H9 (cell line): ENCODE measurements at regions not wholly inside any gene's neighbourhood (a gene's known extent, or its start where the extent isn't known, plus 50 kb on each side); places are given as distances from the start of the nearest gene placed in this dataset.
A peak's percentile ranks its signal among the peaks of the same experiment; 100 is the strongest.

ENCODE experiments used
- DNase-seq: peaks from one replicate; pipeline ENCODE4 v3.0.0-alpha.2; 2017
- H2AFZ ChIP-seq: one replicate; pipeline ENCODE4 v1.6.1; 2013; ENCODE audit warnings: mild to moderate bottlenecking, low read length, control low read depth, moderate library complexity
- H2AK5ac ChIP-seq: 2 replicates; pipeline ENCODE4 v1.6.1; 2013; ENCODE audit warnings: low read length, control low read depth, mixed read lengths; ENCODE audit not compliant: insufficient read length
- H2BK120ac ChIP-seq: one replicate; pipeline ENCODE4 v1.6.1; 2013; ENCODE audit warnings: low read depth, mild to moderate bottlenecking, low read length, control low read depth, inconsistent platforms; ENCODE audit not compliant: poor library complexity, severe bottlenecking
- H2BK12ac ChIP-seq: 2 replicates; pipeline ENCODE4 v1.6.1; 2013; ENCODE audit warnings: low read length, control low read depth, mixed read lengths, low read depth; ENCODE audit not compliant: insufficient read length
- H2BK15ac ChIP-seq: 2 replicates; pipeline ENCODE4 v1.6.1; 2013; ENCODE audit warnings: low read depth, low read length, control low read depth
- H2BK20ac ChIP-seq: one replicate; pipeline ENCODE4 v1.6.1; 2013; ENCODE audit warnings: low read depth, mild to moderate bottlenecking, low read length, control low read depth, inconsistent platforms; ENCODE audit not compliant: poor library complexity, severe bottlenecking
- H2BK5ac ChIP-seq: 2 replicates; pipeline ENCODE4 v1.6.1; 2013; ENCODE audit warnings: low read length, control low read depth, mixed read lengths; ENCODE audit not compliant: insufficient read length
- H3K14ac ChIP-seq: 2 replicates; pipeline ENCODE4 v1.6.1; 2013; ENCODE audit warnings: low read length, control low read depth; ENCODE audit not compliant: insufficient read depth
- H3K18ac ChIP-seq: 2 replicates; pipeline ENCODE4 v1.6.1; 2013; ENCODE audit warnings: low read depth, mild to moderate bottlenecking, mixed read lengths, low read length, control low read depth; ENCODE audit not compliant: insufficient read length
- H3K23ac ChIP-seq: 2 replicates; pipeline ENCODE4 v1.6.1; 2013; ENCODE audit warnings: low read length, control low read depth, mixed read lengths, low read depth; ENCODE audit not compliant: insufficient read length
- H3K23me2 ChIP-seq: 2 replicates; pipeline ENCODE4 v1.6.1; 2013; ENCODE audit warnings: low read depth, mild to moderate bottlenecking, mixed read lengths, low read length, control low read depth; ENCODE audit not compliant: insufficient read length, poor library complexity, severe bottlenecking
- H3K27ac ChIP-seq: 2 replicates; pipeline ENCODE4 v1.5.1; 2013; ENCODE audit warnings: low read length, control low read depth, mixed read lengths, low read depth; ENCODE audit not compliant: insufficient read length
- H3K27me3 ChIP-seq: 2 replicates; pipeline ENCODE4 v1.6.1; 2013; ENCODE audit warnings: low read length, control low read depth, inconsistent platforms; ENCODE audit not compliant: insufficient read depth
- H3K4ac ChIP-seq: 2 replicates; pipeline ENCODE4 v1.6.1; 2013; ENCODE audit warnings: low read depth, mild to moderate bottlenecking, control low read depth, inconsistent platforms, low read length, moderate library complexity
- H3K4me1 ChIP-seq: 2 replicates; pipeline ENCODE4 v1.6.1; 2013; ENCODE audit warnings: low read length, control low read depth, inconsistent platforms; ENCODE audit not compliant: insufficient read depth
- H3K4me2 ChIP-seq: 2 replicates; pipeline ENCODE4 v1.6.1; 2013; ENCODE audit warnings: low read length, control low read depth, mixed read lengths; ENCODE audit not compliant: insufficient read length, insufficient read depth
- H3K56ac ChIP-seq: 2 replicates; pipeline ENCODE4 v1.6.1; 2013; ENCODE audit warnings: low read depth, mild to moderate bottlenecking, mixed read lengths, low read length, control low read depth; ENCODE audit not compliant: insufficient read length
- H3K79me1 ChIP-seq: 2 replicates; pipeline ENCODE4 v1.6.1; 2013; ENCODE audit warnings: low read depth, mild to moderate bottlenecking, moderate library complexity, low read length, control low read depth, inconsistent platforms; ENCODE audit not compliant: insufficient read depth, poor library complexity, severe bottlenecking
- H3K79me2 ChIP-seq: 2 replicates; pipeline ENCODE4 v1.6.1; 2013; ENCODE audit warnings: low read length, control low read depth, inconsistent platforms; ENCODE audit not compliant: insufficient read depth
- H3K9ac ChIP-seq: 2 replicates; pipeline ENCODE4 v1.6.1; 2013; ENCODE audit warnings: low read length, control low read depth, mixed read lengths; ENCODE audit not compliant: insufficient read length; ENCODE audit errors: extremely low read depth
- H3K9me3 ChIP-seq: one replicate; pipeline ENCODE4 v1.6.1; 2013; ENCODE audit warnings: low read depth, low read length, inconsistent platforms; ENCODE audit not compliant: control insufficient read depth
- H3T11ph ChIP-seq: one replicate; pipeline ENCODE4 v1.6.1; 2013; ENCODE audit warnings: mild to moderate bottlenecking, low read length, control low read depth, inconsistent platforms
- H4K20me1 ChIP-seq: one replicate; pipeline ENCODE4 v1.6.1; 2013; ENCODE audit not compliant: control insufficient read depth, insufficient read length, insufficient read depth
- H4K5ac ChIP-seq: 2 replicates; pipeline ENCODE4 v1.6.1; 2013; ENCODE audit warnings: low read depth, mild to moderate bottlenecking, mixed read lengths, low read length, control low read depth; ENCODE audit not compliant: insufficient read length
- H4K8ac ChIP-seq: replicated peaks from 2 replicates; pipeline ENCODE4 v1.6.1; 2013; ENCODE audit warnings: low read length, control low read depth, mixed read lengths, low read depth; ENCODE audit not compliant: insufficient read length
- H4K91ac ChIP-seq: 2 replicates; pipeline ENCODE4 v1.6.1; 2013; ENCODE audit warnings: low read depth, mild to moderate bottlenecking, moderate library complexity, mixed read lengths, low read length, control low read depth; ENCODE audit not compliant: insufficient read length
- H3K27ac Mint-ChIP-seq, 3 experiments: 2 replicates in 2 of 3; 3 replicates in 1 of 3; pipeline ENCODE4 v1.8.0; 2020 to 2021; ENCODE audit warnings: mixed read lengths in 3 of 3, mild to moderate bottlenecking in 1 of 3, moderate library complexity in 1 of 3
- H3K27me3 Mint-ChIP-seq: 2 replicates; pipeline ENCODE4 v1.8.0; 2021; ENCODE audit warnings: low read depth, mild to moderate bottlenecking, moderate library complexity, mixed read lengths
- H3K36me3 Mint-ChIP-seq, 3 experiments: 2 replicates in 2 of 3; 3 replicates in 1 of 3; pipeline ENCODE4 v1.8.0; 2020 to 2021; ENCODE audit warnings: low read depth in 3 of 3, mixed read lengths in 3 of 3; ENCODE audit not compliant: insufficient read depth in 1 of 3
- H3K4me1 Mint-ChIP-seq, 2 experiments: 2 replicates each; pipeline ENCODE4 v1.8.0; 2020; ENCODE audit warnings: mixed read lengths in 2 of 2
- H3K4me3 Mint-ChIP-seq, 2 experiments: 2 replicates in 1 of 2; 3 replicates in 1 of 2; pipeline ENCODE4 v1.8.0; 2020 to 2021; ENCODE audit warnings: mild to moderate bottlenecking in 2 of 2, mixed read lengths in 2 of 2, moderate library complexity in 1 of 2
- H3K9me3 Mint-ChIP-seq, 2 experiments: 2 replicates in 1 of 2; 3 replicates in 1 of 2; pipeline ENCODE4 v1.8.0; 2020; ENCODE audit warnings: mild to moderate bottlenecking in 2 of 2, mixed read lengths in 2 of 2, moderate library complexity in 1 of 2
- CTCF ChIP-seq: fragments of 200-600 bp; sonication (generic); conservative IDR thresholded peaks from 3 replicates; pipeline ENCODE4 v1.8.0; 2021; ENCODE audit warnings: antibody characterized with exemption, mild to moderate bottlenecking
- WGBS: extraction: QIAGEN DNeasy Blood & Tissue Kit; methylation state at CpG from one replicate; pipeline ENCODE4 v1.1.7; 2013; ENCODE audit warnings: missing lambda C conversion rate, low lambda C conversion rate, mixed read lengths; ENCODE audit not compliant: insufficient read length; ENCODE audit errors: extremely low coverage; 5-methylcytosine and 5-hydroxymethylcytosine counted together

GRCh38 chr1:116457946-116458604 lies 85.0 kb downstream of the ATP1A1 start:
- Histone ChIP-seq H3K18ac (no peak overlapping the region), H3K56ac (no peak overlapping the region), H2AK5ac (no peak overlapping the region), H3K4ac (no peak overlapping the region), H2BK15ac (no peak overlapping the region), H2BK20ac (no peak overlapping the region), H3K27me3 (no peaks in the 10 kb centered on the region), H2BK12ac (no peak overlapping the region), H2BK120ac (no peak overlapping the region), H3K4me1 (no peaks in the 10 kb centered on the region), H3K79me2 (no peaks in the 10 kb centered on the region), H4K20me1 (no peaks in the 10 kb centered on the region), H4K8ac (no peak overlapping the region), H3K27ac (no peak overlapping the region), H3K23me2 (no peaks in the 10 kb centered on the region), H4K5ac (no peak overlapping the region), H4K91ac (no peak overlapping the region), H3T11ph (no peak overlapping the region), H2AFZ (no peak overlapping the region), H3K23ac (no peak overlapping the region), H3K14ac (no peak overlapping the region), H3K4me2 (no peak overlapping the region), H3K9ac (no peak overlapping the region), H3K79me1 (no peaks in the 10 kb centered on the region), H2BK5ac (no peak overlapping the region), H3K9me3 (no peaks in the 10 kb centered on the region)
- Mint-ChIP-seq H3K36me3 (no peaks in the 10 kb centered on the region), H3K27ac (0 out of 7 replicates have a peak overlapping the region, but pooled peaks of 1 of the 3 experiments have one; percentile 32), H3K27me3 (no peaks in the 10 kb centered on the region), H3K9me3 (no peaks in the 10 kb centered on the region), H3K4me3 (no peak overlapping the region), H3K4me1 (peaks cover 24 to 25% of the 10 kb centered on the region in 2 experiments)
- WGBS, result no CpG with 5 or more reads among the region's 7 CpGs
- no peak for DNase-seq
- TF ChIP-seq CTCF, result no peak
